Stomach (tissue), 4 donors: ENCODE measurements at regions not wholly inside any gene's neighbourhood (a gene's known extent, or its start where the extent isn't known, plus 50 kb on each side); places are given as distances from the start of the nearest gene placed in this dataset.

Experiments
- EP300 ChIP-seq: sonication (generic); formaldehyde crosslinking; IDR thresholded peaks from one replicate; pipeline ENCODE4 v1.6.1; 2017; ENCODE audit warnings: antibody characterized with exemption
- POLR2A ChIP-seq, 4 donors: fragments of 450-650 bp; IDR thresholded peaks; one replicate each; pipeline ENCODE4 v1.6.1; 2016; ENCODE audit warnings: antibody characterized with exemption in 4 of 4, control low read depth in 2 of 4, mild to moderate bottlenecking in 1 of 4, moderate library complexity in 1 of 4
- POLR2AphosphoS5 ChIP-seq, 3 donors: sonication (generic); formaldehyde crosslinking; IDR thresholded peaks; one replicate each; pipeline ENCODE4 v1.6.1; 2016; ENCODE audit warnings: antibody characterized with exemption in 3 of 3
- TF ChIP-seq, protein P1 (sequence below), 7 experiments: fragments of 450-650 bp in 4 of 7; fragments of 200-600 bp in 3 of 7; sonication (generic) in 3 of 7; IDR thresholded peaks; one replicate each; pipeline ENCODE4 v1.5.1; 2016 to 2019; ENCODE audit warnings: antibody characterized with exemption in 7 of 7, control low read depth in 2 of 7, mild to moderate bottlenecking in 1 of 7

DNA sequence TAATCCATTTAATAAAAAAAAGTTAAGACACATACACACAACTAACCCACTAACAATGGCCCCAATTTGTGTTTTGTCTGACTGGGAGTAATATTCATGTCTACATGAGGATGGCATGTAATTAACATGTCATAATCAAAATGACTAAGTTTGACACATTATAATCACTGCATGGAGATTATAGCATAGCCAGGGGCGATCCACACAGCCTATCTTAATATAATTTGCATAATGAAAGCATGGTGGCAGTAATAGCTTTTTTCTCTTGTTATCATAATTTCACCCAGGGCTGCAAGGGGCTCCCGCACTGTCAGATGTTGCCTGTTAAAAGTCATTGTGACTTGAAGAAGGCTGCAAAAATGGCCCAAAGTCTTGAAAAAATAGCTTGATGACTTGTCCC, 243.7 kb downstream of the SMAD2 start:
- TF ChIP-seq, protein P1, sequence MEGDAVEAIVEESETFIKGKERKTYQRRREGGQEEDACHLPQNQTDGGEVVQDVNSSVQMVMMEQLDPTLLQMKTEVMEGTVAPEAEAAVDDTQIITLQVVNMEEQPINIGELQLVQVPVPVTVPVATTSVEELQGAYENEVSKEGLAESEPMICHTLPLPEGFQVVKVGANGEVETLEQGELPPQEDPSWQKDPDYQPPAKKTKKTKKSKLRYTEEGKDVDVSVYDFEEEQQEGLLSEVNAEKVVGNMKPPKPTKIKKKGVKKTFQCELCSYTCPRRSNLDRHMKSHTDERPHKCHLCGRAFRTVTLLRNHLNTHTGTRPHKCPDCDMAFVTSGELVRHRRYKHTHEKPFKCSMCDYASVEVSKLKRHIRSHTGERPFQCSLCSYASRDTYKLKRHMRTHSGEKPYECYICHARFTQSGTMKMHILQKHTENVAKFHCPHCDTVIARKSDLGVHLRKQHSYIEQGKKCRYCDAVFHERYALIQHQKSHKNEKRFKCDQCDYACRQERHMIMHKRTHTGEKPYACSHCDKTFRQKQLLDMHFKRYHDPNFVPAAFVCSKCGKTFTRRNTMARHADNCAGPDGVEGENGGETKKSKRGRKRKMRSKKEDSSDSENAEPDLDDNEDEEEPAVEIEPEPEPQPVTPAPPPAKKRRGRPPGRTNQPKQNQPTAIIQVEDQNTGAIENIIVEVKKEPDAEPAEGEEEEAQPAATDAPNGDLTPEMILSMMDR (IDR thresholded peaks at IDR 0.05), result no peak
- TF ChIP-seq POLR2A (IDR thresholded peaks at IDR 0.05) (no peak), POLR2AphosphoS5 (IDR thresholded peaks at IDR 0.05) (no peak), EP300 (no peak)
